ENCODE measurements at regions not wholly inside any gene's neighbourhood (a gene's known extent, or its start where the extent isn't known, plus 50 kb on each side); places are given as distances from the start of the nearest gene placed in this dataset.

- WGBS (ENCODE audit: insufficient coverage, insufficient read length) = no CpG with 5 or more reads among the region's 6 CpGs
These were observed 183.2 kb downstream of the NDFIP2 start for GRCh38 chr13:79663977-79664636.

GRCh38 chr13:79663435-79663834, 182.5 kb downstream of the NDFIP2 start:
- no peak for DNase-seq (ENCODE audit: low read depth, low spot score)
- H3K27ac ChIP-seq (ENCODE audit: low read length) = no peak overlapping the region

More at GRCh38 chr13:79663977-79664636, 183.2 kb downstream of the NDFIP2 start:
- DNase-seq (ENCODE audit: low read depth, low spot score) = no peak
- no peak overlapping the region for H3K4me3 ChIP-seq (ENCODE audit: low read length)
- H3K4me1 ChIP-seq (ENCODE audit: control insufficient read depth, insufficient read depth, low read length) = no peaks in the 10 kb centered on the region
- no peaks in the 10 kb centered on the region for H3K27me3 ChIP-seq (ENCODE audit: control insufficient read depth, insufficient read depth, low read length)
- H3K9me3 ChIP-seq (ENCODE audit: control insufficient read depth, insufficient read depth, low read length) = no peaks in the 10 kb centered on the region
- no peaks in the 10 kb centered on the region for H3K36me3 ChIP-seq (ENCODE audit: control insufficient read depth, insufficient read depth, low read length)
- H3K27ac ChIP-seq (ENCODE audit: low read length) = no peak overlapping the region

GRCh38 chr13:79662882-79663281, 181.9 kb downstream of the NDFIP2 start:
- no peaks in the 10 kb centered on the region for H3K9me3 ChIP-seq (ENCODE audit: control insufficient read depth, insufficient read depth, low read length)
- no peak for DNase-seq (ENCODE audit: low read depth, low spot score)
- no CpG with 5 or more reads among the region's 3 CpGs for WGBS (ENCODE audit: insufficient coverage, insufficient read length)

More at GRCh38 chr13:79663435-79663834, 182.5 kb downstream of the NDFIP2 start:
- peaks cover under 1% of the 10 kb centered on the region for H3K4me1 ChIP-seq (ENCODE audit: control insufficient read depth, insufficient read depth, low read length)
- H3K36me3 ChIP-seq (ENCODE audit: control insufficient read depth, insufficient read depth, low read length) = no peaks in the 10 kb centered on the region
- H3K9me3 ChIP-seq (ENCODE audit: control insufficient read depth, insufficient read depth, low read length) = no peaks in the 10 kb centered on the region
- no CpG with 5 or more reads among the region's 2 CpGs for WGBS (ENCODE audit: insufficient coverage, insufficient read length)
- no peak overlapping the region for H3K4me3 ChIP-seq (ENCODE audit: low read length)
- H3K27me3 ChIP-seq (ENCODE audit: control insufficient read depth, insufficient read depth, low read length) = no peaks in the 10 kb centered on the region

GRCh38 chr13:79660361-79660760, 179.4 kb downstream of the NDFIP2 start:
- peaks cover 2% of the 10 kb centered on the region for H3K4me1 ChIP-seq (ENCODE audit: control insufficient read depth, insufficient read depth, low read length)
- no peak for DNase-seq (ENCODE audit: low read depth, low spot score)
- no peaks in the 10 kb centered on the region for H3K36me3 ChIP-seq (ENCODE audit: control insufficient read depth, insufficient read depth, low read length)
- no CpG with 5 or more reads among the region's 3 CpGs for WGBS (ENCODE audit: insufficient coverage, insufficient read length)
- no peak overlapping the region for H3K4me3 ChIP-seq (ENCODE audit: low read length)
- H3K27ac ChIP-seq (ENCODE audit: low read length) = no peak overlapping the region
- H3K9me3 ChIP-seq (ENCODE audit: control insufficient read depth, insufficient read depth, low read length) = no peaks in the 10 kb centered on the region
- no peaks in the 10 kb centered on the region for H3K27me3 ChIP-seq (ENCODE audit: control insufficient read depth, insufficient read depth, low read length)

More at GRCh38 chr13:79662882-79663281, 181.9 kb downstream of the NDFIP2 start:
- no peak overlapping the region for H3K4me3 ChIP-seq (ENCODE audit: low read length)
- H3K4me1 ChIP-seq (ENCODE audit: control insufficient read depth, insufficient read depth, low read length) = peaks cover 2% of the 10 kb centered on the region
- H3K27me3 ChIP-seq (ENCODE audit: control insufficient read depth, insufficient read depth, low read length) = no peaks in the 10 kb centered on the region
- H3K27ac ChIP-seq (ENCODE audit: low read length) = no peak overlapping the region
- H3K36me3 ChIP-seq (ENCODE audit: control insufficient read depth, insufficient read depth, low read length) = no peaks in the 10 kb centered on the region

- WGBS (ENCODE audit: insufficient coverage, insufficient read length) = no CpG with 5 or more reads among the region's 5 CpGs
- Histone ChIP-seq H3K36me3 (ENCODE audit: control insufficient read depth, insufficient read depth, low read length) (no peaks in the 10 kb centered on the region), H3K4me3 (ENCODE audit: low read length) (no peak overlapping the region), H3K27me3 (ENCODE audit: control insufficient read depth, insufficient read depth, low read length) (no peaks in the 10 kb centered on the region), H3K4me1 (ENCODE audit: control insufficient read depth, insufficient read depth, low read length) (peaks cover 2% of the 10 kb centered on the region), H3K9me3 (ENCODE audit: control insufficient read depth, insufficient read depth, low read length) (no peaks in the 10 kb centered on the region), H3K27ac (ENCODE audit: low read length) (no peak overlapping the region)
- DNase-seq (ENCODE audit: low read depth, low spot score) = no peak
These were observed 178.2 kb downstream of the NDFIP2 start for GRCh38 chr13:79659121-79659521.

GRCh38 chr13:79658333-79658975, 177.5 kb downstream of the NDFIP2 start:
- Histone ChIP-seq H3K36me3 (ENCODE audit: control insufficient read depth, insufficient read depth, low read length) (no peaks in the 10 kb centered on the region), H3K4me1 (ENCODE audit: control insufficient read depth, insufficient read depth, low read length) (peaks cover 2% of the 10 kb centered on the region), H3K27ac (ENCODE audit: low read length) (no peak overlapping the region), H3K4me3 (ENCODE audit: low read length) (no peak overlapping the region), H3K9me3 (ENCODE audit: control insufficient read depth, insufficient read depth, low read length) (no peaks in the 10 kb centered on the region), H3K27me3 (ENCODE audit: control insufficient read depth, insufficient read depth, low read length) (no peaks in the 10 kb centered on the region)
- no peak for DNase-seq (ENCODE audit: low read depth, low spot score)
- no CpG with 5 or more reads among the region's 3 CpGs for WGBS (ENCODE audit: insufficient coverage, insufficient read length)

GRCh38 chr13:79655509-79655908, 174.6 kb downstream of the NDFIP2 start:
- no peaks in the 10 kb centered on the region for H3K9me3 ChIP-seq (ENCODE audit: control insufficient read depth, insufficient read depth, low read length)
- DNase-seq (ENCODE audit: low read depth, low spot score) = no peak
- no peaks in the 10 kb centered on the region for H3K27me3 ChIP-seq (ENCODE audit: control insufficient read depth, insufficient read depth, low read length)
- H3K4me3 ChIP-seq (ENCODE audit: low read length) = no peak overlapping the region
- no CpG with 5 or more reads among the region's 2 CpGs for WGBS (ENCODE audit: insufficient coverage, insufficient read length)
- H3K36me3 ChIP-seq (ENCODE audit: control insufficient read depth, insufficient read depth, low read length) = no peaks in the 10 kb centered on the region
- no peak overlapping the region for H3K27ac ChIP-seq (ENCODE audit: low read length)
- peaks cover 2% of the 10 kb centered on the region for H3K4me1 ChIP-seq (ENCODE audit: control insufficient read depth, insufficient read depth, low read length)

- DNase-seq (ENCODE audit: low read depth, low spot score) = no peak
- Histone ChIP-seq H3K9me3 (ENCODE audit: control insufficient read depth, insufficient read depth, low read length) (no peaks in the 10 kb centered on the region), H3K36me3 (ENCODE audit: control insufficient read depth, insufficient read depth, low read length) (no peaks in the 10 kb centered on the region), H3K27ac (ENCODE audit: low read length) (no peak overlapping the region), H3K4me1 (ENCODE audit: control insufficient read depth, insufficient read depth, low read length) (peaks cover 2% of the 10 kb centered on the region), H3K27me3 (ENCODE audit: control insufficient read depth, insufficient read depth, low read length) (no peaks in the 10 kb centered on the region), H3K4me3 (ENCODE audit: low read length) (no peak overlapping the region)
These were observed 173.6 kb downstream of the NDFIP2 start for GRCh38 chr13:79654520-79654919.

GRCh38 chr13:79650688-79651087, 169.7 kb downstream of the NDFIP2 start:
- DNase-seq (ENCODE audit: low read depth, low spot score) = no peak
- Histone ChIP-seq H3K27me3 (ENCODE audit: control insufficient read depth, insufficient read depth, low read length) (no peaks in the 10 kb centered on the region), H3K36me3 (ENCODE audit: control insufficient read depth, insufficient read depth, low read length) (no peaks in the 10 kb centered on the region), H3K27ac (ENCODE audit: low read length) (no peak overlapping the region), H3K4me3 (ENCODE audit: low read length) (no peak overlapping the region), H3K4me1 (ENCODE audit: control insufficient read depth, insufficient read depth, low read length) (no peaks in the 10 kb centered on the region), H3K9me3 (ENCODE audit: control insufficient read depth, insufficient read depth, low read length) (no peaks in the 10 kb centered on the region)
- no CpG with 5 or more reads among the region's 4 CpGs for WGBS (ENCODE audit: insufficient coverage, insufficient read length)

- Histone ChIP-seq H3K36me3 (ENCODE audit: control insufficient read depth, insufficient read depth, low read length) (no peaks in the 10 kb centered on the region), H3K27ac (ENCODE audit: low read length) (no peak overlapping the region)
These were observed 167.2 kb downstream of the NDFIP2 start for GRCh38 chr13:79648191-79648590.

GRCh38 chr13:79647533-79647932, 166.6 kb downstream of the NDFIP2 start:
- no peaks in the 10 kb centered on the region for H3K27me3 ChIP-seq (ENCODE audit: control insufficient read depth, insufficient read depth, low read length)
- WGBS (ENCODE audit: insufficient coverage, insufficient read length) = no CpG with 5 or more reads among the region's 2 CpGs
- H3K4me1 ChIP-seq (ENCODE audit: control insufficient read depth, insufficient read depth, low read length) = no peaks in the 10 kb centered on the region
- H3K27ac ChIP-seq (ENCODE audit: low read length) = no peak overlapping the region
- no peaks in the 10 kb centered on the region for H3K36me3 ChIP-seq (ENCODE audit: control insufficient read depth, insufficient read depth, low read length)
- H3K9me3 ChIP-seq (ENCODE audit: control insufficient read depth, insufficient read depth, low read length) = no peaks in the 10 kb centered on the region
- no peak for DNase-seq (ENCODE audit: low read depth, low spot score)
- no peak overlapping the region for H3K4me3 ChIP-seq (ENCODE audit: low read length)

More at GRCh38 chr13:79648191-79648590, 167.2 kb downstream of the NDFIP2 start:
- Histone ChIP-seq H3K4me3 (ENCODE audit: low read length) (no peak overlapping the region), H3K27me3 (ENCODE audit: control insufficient read depth, insufficient read depth, low read length) (no peaks in the 10 kb centered on the region), H3K4me1 (ENCODE audit: control insufficient read depth, insufficient read depth, low read length) (no peaks in the 10 kb centered on the region), H3K9me3 (ENCODE audit: control insufficient read depth, insufficient read depth, low read length) (no peaks in the 10 kb centered on the region)
- DNase-seq (ENCODE audit: low read depth, low spot score) = no peak
- WGBS (ENCODE audit: insufficient coverage, insufficient read length) = no CpG with 5 or more reads among the region's 1 CpG
